ENCODE measurements at regions not wholly inside any gene's neighbourhood (a gene's known extent, or its start where the extent isn't known, plus 50 kb on each side); places are given as distances from the start of the nearest gene placed in this dataset.

GRCh38 chr13:33575378-33575777 is 242.6 kb upstream of the RFC3 start:
- no peak for DNase-seq
- Mint-ChIP-seq H3K36me3 (ENCODE audit: insufficient read depth, unreplicated experiment) (no peaks in the 10 kb centered on the region), H3K27ac (ENCODE audit: unreplicated experiment) (no peak overlapping the region), H3K4me3 (ENCODE audit: low read depth, unreplicated experiment) (no peak overlapping the region), H3K27me3 (ENCODE audit: unreplicated experiment) (no peaks in the 10 kb centered on the region), H3K9me3 (ENCODE audit: low read depth, unreplicated experiment) (no peaks in the 10 kb centered on the region), H3K4me1 (ENCODE audit: low read depth, unreplicated experiment) (no peaks in the 10 kb centered on the region)
- BruUV-seq (replicated peaks): no TSS peak
- TF ChIP-seq CTCF (IDR thresholded peaks at IDR 0.05; ENCODE audit: unreplicated experiment): no peak
- intact Hi-C loops (cut with micrococcal nuclease; ENCODE audit: unreplicated experiment): no loop called here
- CTCF ChIA-PET: no interaction called here

GRCh38 chr13:33577007-33577406 is 240.9 kb upstream of the RFC3 start:
- Mint-ChIP-seq H3K27me3 (ENCODE audit: unreplicated experiment) (no peaks in the 10 kb centered on the region), H3K27ac (ENCODE audit: unreplicated experiment) (no peak overlapping the region), H3K4me1 (ENCODE audit: low read depth, unreplicated experiment) (no peaks in the 10 kb centered on the region), H3K36me3 (ENCODE audit: insufficient read depth, unreplicated experiment) (no peaks in the 10 kb centered on the region), H3K9me3 (ENCODE audit: low read depth, unreplicated experiment) (no peaks in the 10 kb centered on the region), H3K4me3 (ENCODE audit: low read depth, unreplicated experiment) (no peak overlapping the region)
- TF ChIP-seq CTCF (IDR thresholded peaks at IDR 0.05; ENCODE audit: unreplicated experiment): no peak
- intact Hi-C loops (cut with micrococcal nuclease; ENCODE audit: unreplicated experiment): no loop called here
- no peak for DNase-seq
- no TSS peak for BruUV-seq (replicated peaks)
- CTCF ChIA-PET: no interaction called here

- Mint-ChIP-seq H3K36me3 (ENCODE audit: insufficient read depth, unreplicated experiment) (no peaks in the 10 kb centered on the region), H3K9me3 (ENCODE audit: low read depth, unreplicated experiment) (no peaks in the 10 kb centered on the region), H3K4me1 (ENCODE audit: low read depth, unreplicated experiment) (no peaks in the 10 kb centered on the region), H3K27ac (ENCODE audit: unreplicated experiment) (no peak overlapping the region), H3K27me3 (ENCODE audit: unreplicated experiment) (no peaks in the 10 kb centered on the region), H3K4me3 (ENCODE audit: low read depth, unreplicated experiment) (no peak overlapping the region)
- BruUV-seq (replicated peaks): no TSS peak
- no peak for TF ChIP-seq CTCF (IDR thresholded peaks at IDR 0.05; ENCODE audit: unreplicated experiment)
- CTCF ChIA-PET: no interaction called here
- DNase-seq: no peak
- intact Hi-C loops (cut with micrococcal nuclease; ENCODE audit: unreplicated experiment): no loop called here
Observed at GRCh38 chr13:33578786-33579185, 239.2 kb upstream of the RFC3 start.

GRCh38 chr13:33582121-33582520 is 235.8 kb upstream of the RFC3 start:
- no peak for DNase-seq
- no peak for TF ChIP-seq CTCF (IDR thresholded peaks at IDR 0.05; ENCODE audit: unreplicated experiment)
- H3K4me3 Mint-ChIP-seq (ENCODE audit: low read depth, unreplicated experiment): no peak overlapping the region
- BruUV-seq (replicated peaks): no TSS peak
- CTCF ChIA-PET: no interaction called here
- H3K36me3 Mint-ChIP-seq (ENCODE audit: insufficient read depth, unreplicated experiment): no peaks in the 10 kb centered on the region
- no peaks in the 10 kb centered on the region for H3K9me3 Mint-ChIP-seq (ENCODE audit: low read depth, unreplicated experiment)
- no peaks in the 10 kb centered on the region for H3K4me1 Mint-ChIP-seq (ENCODE audit: low read depth, unreplicated experiment)
- no peak overlapping the region for H3K27ac Mint-ChIP-seq (ENCODE audit: unreplicated experiment)
- intact Hi-C loops (cut with micrococcal nuclease; ENCODE audit: unreplicated experiment): no loop called here
- H3K27me3 Mint-ChIP-seq (ENCODE audit: unreplicated experiment): no peaks in the 10 kb centered on the region

GRCh38 chr13:33583398-33583797 is 234.6 kb upstream of the RFC3 start:
- H3K27ac Mint-ChIP-seq (ENCODE audit: unreplicated experiment): no peak overlapping the region
- BruUV-seq (replicated peaks): no TSS peak
- no peaks in the 10 kb centered on the region for H3K27me3 Mint-ChIP-seq (ENCODE audit: unreplicated experiment)
- no peaks in the 10 kb centered on the region for H3K9me3 Mint-ChIP-seq (ENCODE audit: low read depth, unreplicated experiment)
- DNase-seq: no peak
- H3K4me3 Mint-ChIP-seq (ENCODE audit: low read depth, unreplicated experiment): no peak overlapping the region
- TF ChIP-seq CTCF (IDR thresholded peaks at IDR 0.05; ENCODE audit: unreplicated experiment): no peak
- H3K4me1 Mint-ChIP-seq (ENCODE audit: low read depth, unreplicated experiment): no peaks in the 10 kb centered on the region
- CTCF ChIA-PET: interaction anchor here (0.7 kb wide), 1 partner anchor 1729 kb away, joined by 4 read pairs; no protein-coding TSS in a partner anchor
- no peaks in the 10 kb centered on the region for H3K36me3 Mint-ChIP-seq (ENCODE audit: insufficient read depth, unreplicated experiment)
- intact Hi-C loops (cut with micrococcal nuclease; ENCODE audit: unreplicated experiment): no loop called here

Measured in Calu3 (cell line).